H1 (cell line): ENCODE measurements at regions not wholly inside any gene's neighbourhood (a gene's known extent, or its start where the extent isn't known, plus 50 kb on each side); places are given as distances from the start of the nearest gene placed in this dataset.

Experiments used
- CHD7 ChIP-seq: fragments of 300-600 bp; sonication (generic); IDR thresholded peaks from 2 replicates; pipeline ENCODE4 v1.7.1; 2012; ENCODE audit warnings: low read length, moderate library complexity, mild to moderate bottlenecking, inconsistent platforms; ENCODE audit not compliant: insufficient replicate concordance
- CTBP2 ChIP-seq: IDR thresholded peaks from 2 replicates; pipeline ENCODE4 v1.7.0; 2011; ENCODE audit warnings: borderline replicate concordance, mild to moderate bottlenecking, moderate library complexity, mixed read lengths, low read length; ENCODE audit not compliant: insufficient read depth, insufficient read length
- CTCF ChIP-seq, 3 experiments: IDR thresholded peaks; 1 replicate in 2 of 3; 2 replicates in 1 of 3; pipeline versions ENCODE4 v1.5.1 to v1.6.1; 2011; ENCODE audit warnings: low read length in 3 of 3, mild to moderate bottlenecking in 3 of 3, inconsistent platforms in 2 of 3, low read depth in 1 of 3, moderate library complexity in 1 of 3; ENCODE audit not compliant: insufficient read depth in 1 of 3; ENCODE audit errors: control extremely low read depth in 1 of 3
- KDM5A ChIP-seq: fragments of 200-600 bp; IDR thresholded peaks from 2 replicates; pipeline ENCODE4 v1.7.1; 2012; ENCODE audit warnings: mild to moderate bottlenecking, low read length, inconsistent platforms, mixed read lengths
- SIN3A ChIP-seq, 2 experiments: IDR thresholded peaks in 1 of 2; conservative IDR thresholded peaks in 1 of 2; 2 replicates each; pipeline ENCODE4 v1.6.1; 2011 to 2012; ENCODE audit warnings: low read length in 2 of 2, improper control_type of control experiment in 1 of 2, low read depth in 1 of 2, mild to moderate bottlenecking in 1 of 2

- no peak for TF ChIP-seq CHD7
- TF ChIP-seq SIN3A (conservative IDR thresholded peaks at IDR 0.05 in 1 of 2, IDR thresholded peaks at IDR 0.05 in 1 of 2; ENCODE audit: low read depth in 1 of 2, low read length in 2 of 2), result no peak
- TF ChIP-seq CTBP2, result no peak
- TF ChIP-seq CTCF (IDR thresholded peaks at IDR 0.05; ENCODE audit: control extremely low read depth in 1 of 3, insufficient read depth in 1 of 3, low read depth in 1 of 3, low read length in 3 of 3), result no peak
- TF ChIP-seq KDM5A, result no peak
- TF ChIP-seq, all 59 proteins: peak for 0
Observed at GRCh38 chr3:137438561-137438960, 325.6 kb upstream of the SOX14 start (continued).
